Psoas muscle (tissue), 7 donors: ENCODE measurements at regions not wholly inside any gene's neighbourhood (a gene's known extent, or its start where the extent isn't known, plus 50 kb on each side); places are given as distances from the start of the nearest gene placed in this dataset.

Experiments
- ATAC-seq, 4 donors: fragments of 200-7000 bp; cut with Tn5 transposase; one replicate each; pipeline ENCODE4 v1.9.1; 2020; ENCODE audit warnings: moderate library complexity in 3 of 4, mild to moderate bottlenecking in 2 of 4
- DNase-seq, 2 donors: peaks; one replicate each; pipeline ENCODE4 v3.0.0-alpha.2; 2020
- H3K27ac ChIP-seq: fragments of 200-600 bp; one replicate; pipeline ENCODE4 v1.8.0; 2022
- H3K27me3 ChIP-seq, 3 donors: fragments of 200-600 bp in 1 of 3; one replicate each; pipeline versions ENCODE4 v1.6.1 to v1.8.0; 2013 to 2022; ENCODE audit warnings: low read length in 2 of 3, mild to moderate bottlenecking in 2 of 3, moderate library complexity in 1 of 3; ENCODE audit not compliant: insufficient read depth in 3 of 3
- H3K36me3 ChIP-seq, 2 donors: fragments of 200-600 bp in 1 of 2; one replicate each; pipeline versions ENCODE4 v1.6.1 to v1.8.0; 2013 to 2022; ENCODE audit warnings: low read depth in 1 of 2, mild to moderate bottlenecking in 1 of 2, moderate library complexity in 1 of 2; ENCODE audit not compliant: insufficient read depth in 1 of 2
- H3K4me1 ChIP-seq: fragments of 200-600 bp; one replicate; pipeline ENCODE4 v1.8.0; 2022
- H3K4me3 ChIP-seq: fragments of 200-600 bp; one replicate; pipeline ENCODE4 v1.8.0; 2022; ENCODE audit warnings: mild to moderate bottlenecking
- H3K9me3 ChIP-seq: fragments of 200-600 bp; one replicate; pipeline ENCODE4 v1.8.0; 2022
- WGBS, 3 donors: extraction: QIAGEN DNeasy Blood & Tissue Kit; methylation state at CpG; one replicate each; pipeline versions ENCODE4 v1.1.6 to v1.1.7; 2013; 5-methylcytosine and 5-hydroxymethylcytosine counted together
- intact Hi-C, 2 donors: fragments of 100-400 bp; cut with DNase I; formaldehyde crosslinking; loops; one replicate each; pipeline versions ENCODE4 v1.11.0 to v1.14.2; 2022
- TF ChIP-seq, protein P1 (sequence below): fragments of 200-600 bp; IDR thresholded peaks from one replicate; pipeline ENCODE4 v1.8.0; 2022; ENCODE audit warnings: antibody characterized with exemption
- donor health status: healthy with polysubstance abuse.
- donor health status: DM: no; HTN: no; CAD: no; lungs with moderate emphysema.
- donor health status: Bipolar disorder and iron deficiency.
- donor health status: healthy.
- donor health status: DM: yes; HTN: yes; CAD: no.
- donor health status: DM: no; HTN: no; CAD: no.
- donor health status: DM: yes; HTN: yes; CAD: no.

DNA sequence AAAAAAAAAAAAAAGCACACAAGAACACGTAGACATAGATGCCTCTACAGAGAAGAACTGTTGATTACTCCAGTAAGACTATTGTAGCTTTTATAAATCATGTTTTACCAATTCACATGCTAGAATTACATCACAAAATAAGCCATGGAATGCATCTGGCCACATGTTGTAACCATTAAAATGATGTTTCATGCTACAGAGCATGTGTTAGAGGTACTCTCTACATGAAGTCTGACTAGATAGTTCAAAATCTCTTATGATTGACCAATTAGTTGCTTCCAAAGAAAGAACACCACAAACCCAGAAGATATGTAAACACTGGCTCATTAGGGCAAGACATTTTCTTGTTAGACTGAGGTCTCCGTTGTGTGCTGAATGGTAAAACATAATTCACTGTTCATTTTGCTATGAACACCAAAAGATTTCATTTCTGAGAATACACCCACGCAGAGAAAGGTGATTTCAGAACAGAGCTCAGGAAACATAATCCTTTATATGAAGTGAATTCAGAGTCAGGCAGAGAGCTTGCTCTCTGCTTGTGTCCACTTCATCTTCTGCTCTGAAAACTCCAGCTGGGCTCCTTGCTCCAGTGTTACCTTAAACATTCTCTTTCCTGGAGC lies 411.4 kb upstream of the SOX9 start:
- peaks cover 0 to 4% (median 0%) of the 10 kb centered on the region in 3 donors for H3K27me3 ChIP-seq
- H3K4me3 ChIP-seq = no peak overlapping the region
- TF ChIP-seq, protein P1, sequence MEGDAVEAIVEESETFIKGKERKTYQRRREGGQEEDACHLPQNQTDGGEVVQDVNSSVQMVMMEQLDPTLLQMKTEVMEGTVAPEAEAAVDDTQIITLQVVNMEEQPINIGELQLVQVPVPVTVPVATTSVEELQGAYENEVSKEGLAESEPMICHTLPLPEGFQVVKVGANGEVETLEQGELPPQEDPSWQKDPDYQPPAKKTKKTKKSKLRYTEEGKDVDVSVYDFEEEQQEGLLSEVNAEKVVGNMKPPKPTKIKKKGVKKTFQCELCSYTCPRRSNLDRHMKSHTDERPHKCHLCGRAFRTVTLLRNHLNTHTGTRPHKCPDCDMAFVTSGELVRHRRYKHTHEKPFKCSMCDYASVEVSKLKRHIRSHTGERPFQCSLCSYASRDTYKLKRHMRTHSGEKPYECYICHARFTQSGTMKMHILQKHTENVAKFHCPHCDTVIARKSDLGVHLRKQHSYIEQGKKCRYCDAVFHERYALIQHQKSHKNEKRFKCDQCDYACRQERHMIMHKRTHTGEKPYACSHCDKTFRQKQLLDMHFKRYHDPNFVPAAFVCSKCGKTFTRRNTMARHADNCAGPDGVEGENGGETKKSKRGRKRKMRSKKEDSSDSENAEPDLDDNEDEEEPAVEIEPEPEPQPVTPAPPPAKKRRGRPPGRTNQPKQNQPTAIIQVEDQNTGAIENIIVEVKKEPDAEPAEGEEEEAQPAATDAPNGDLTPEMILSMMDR = no peak
- intact Hi-C loops = no loop called here
- no peaks in the 10 kb centered on the region for H3K4me1 ChIP-seq
- no peak for ATAC-seq
- no peaks in the 10 kb centered on the region for H3K36me3 ChIP-seq
- DNase-seq = no peak
- WGBS, 3 donors = 54 to 59% (median 55%) methylated on average over 3 of the region's 3 CpGs
- no peaks in the 10 kb centered on the region for H3K9me3 ChIP-seq
- no peak overlapping the region for H3K27ac ChIP-seq

DNA sequence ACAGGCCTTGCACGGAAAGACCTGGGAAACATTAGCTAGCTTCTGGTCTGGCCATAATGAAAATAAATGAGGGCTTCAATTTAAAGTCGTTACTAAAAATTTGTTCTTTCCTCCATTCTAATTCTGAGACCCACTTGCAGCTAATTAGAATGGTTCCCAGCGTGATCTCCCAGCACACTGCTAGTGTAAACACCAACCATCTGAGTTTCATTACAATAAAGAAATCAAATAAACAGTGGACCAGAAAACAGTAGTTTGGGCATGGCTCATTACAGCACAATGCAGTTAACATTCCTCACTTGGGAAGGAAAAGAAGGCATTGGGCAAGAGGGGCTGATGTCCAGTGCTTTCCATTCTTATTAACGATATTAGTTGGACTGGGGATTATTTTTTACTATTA lies 410.9 kb upstream of the SOX9 start:
- no peak for DNase-seq
- H3K4me1 ChIP-seq = no peaks in the 10 kb centered on the region
- no peak for ATAC-seq
- H3K27ac ChIP-seq = no peak overlapping the region
- H3K4me3 ChIP-seq = no peak overlapping the region
- WGBS, 3 donors = 71 to 79% (median 76%) methylated on average over 4 of the region's 4 CpGs
- H3K27me3 ChIP-seq = peaks cover 0 to 4% (median 0%) of the 10 kb centered on the region in 3 donors
- intact Hi-C loops = no loop called here
- H3K9me3 ChIP-seq = no peaks in the 10 kb centered on the region
- TF ChIP-seq, protein P1 = no peak
- H3K36me3 ChIP-seq = no peaks in the 10 kb centered on the region

DNA sequence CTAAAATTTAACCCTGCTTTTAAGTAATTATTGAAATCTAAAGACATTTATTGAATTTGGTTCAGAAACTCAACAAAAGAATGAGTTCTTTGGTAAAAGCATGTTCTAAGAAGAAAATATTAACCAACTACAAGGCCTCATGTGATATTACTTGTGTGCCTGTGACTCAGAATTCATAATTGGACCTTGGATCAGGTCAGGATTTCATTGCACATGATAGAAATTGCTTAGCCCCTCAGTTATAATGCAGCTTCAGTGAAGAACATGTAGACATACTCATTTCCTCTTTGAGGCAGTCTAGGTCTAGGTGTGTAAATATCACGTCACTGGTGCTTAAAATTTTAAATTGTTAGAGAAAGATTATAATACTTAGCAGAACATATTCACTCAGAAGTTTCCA lies 410.0 kb upstream of the SOX9 start:
- H3K4me1 ChIP-seq = no peaks in the 10 kb centered on the region
- TF ChIP-seq, protein P1 = no peak
- no peak for DNase-seq
- H3K9me3 ChIP-seq = no peaks in the 10 kb centered on the region
- no peaks in the 10 kb centered on the region for H3K36me3 ChIP-seq
- no peak overlapping the region for H3K4me3 ChIP-seq
- no peak for ATAC-seq
- WGBS, 3 donors = 58 to 71% (median 68%) methylated on average over 1 of the region's 1 CpG
- intact Hi-C loops = no loop called here
- H3K27me3 ChIP-seq = peaks cover 0 to 4% (median 0%) of the 10 kb centered on the region in 3 donors
- H3K27ac ChIP-seq = no peak overlapping the region

DNA sequence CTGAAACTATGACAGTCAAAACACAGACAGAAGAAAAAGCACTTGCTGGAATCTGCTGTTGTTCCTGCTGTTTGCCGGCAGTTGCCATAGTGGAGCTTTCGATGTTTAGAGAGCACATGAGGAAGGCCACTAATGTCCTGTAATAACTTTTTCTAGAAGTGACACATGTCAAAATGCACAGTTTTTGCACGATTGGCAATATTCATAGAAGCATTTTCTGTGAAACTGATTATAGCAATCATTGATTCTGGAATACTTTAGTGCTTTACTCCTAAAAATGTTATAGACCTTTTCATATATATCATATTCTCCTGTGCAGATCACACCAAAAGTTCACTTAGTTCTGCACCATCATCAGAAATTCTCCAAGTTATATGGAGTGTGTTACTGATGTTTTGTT lies 407.0 kb upstream of the SOX9 start:
- ATAC-seq (no peak), DNase-seq (no peak)
- Histone ChIP-seq H3K4me3 (no peak overlapping the region), H3K4me1 (no peaks in the 10 kb centered on the region), H3K9me3 (no peaks in the 10 kb centered on the region), H3K27me3 (peaks cover 0 to 6% (median 0%) of the 10 kb centered on the region in 3 donors), H3K27ac (no peak overlapping the region), H3K36me3 (no peaks in the 10 kb centered on the region)
- TF ChIP-seq, protein P1 = no peak
- intact Hi-C loops = no loop called here
- WGBS, 3 donors = 66 to 68% (median 67%) methylated on average over 3 of the region's 3 CpGs

DNA sequence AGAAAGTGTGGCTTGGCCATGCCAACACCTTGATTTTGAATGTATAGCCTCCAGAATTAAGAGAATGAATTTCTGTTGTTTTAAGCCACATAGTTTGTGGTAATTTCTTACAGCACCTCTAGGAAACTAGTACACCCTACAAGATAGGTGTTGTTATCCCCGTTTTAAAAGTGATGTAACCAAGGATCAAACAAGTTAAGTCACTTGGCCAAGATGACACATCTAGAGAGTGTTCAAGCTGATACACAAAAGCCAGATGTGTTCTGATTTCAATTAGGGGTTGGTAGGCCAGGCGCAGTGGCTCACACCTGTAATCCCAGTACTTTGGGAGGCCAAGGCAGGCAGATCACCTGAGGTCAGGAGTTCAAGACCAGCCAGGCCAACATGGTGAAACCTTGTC lies 396.5 kb upstream of the SOX9 start:
- H3K27ac ChIP-seq = no peak overlapping the region
- DNase-seq (no peak), ATAC-seq (no peak)
- TF ChIP-seq, protein P1 = no peak
- WGBS, 3 donors = 79 to 87% (median 83%) methylated on average over 2 of the region's 2 CpGs
- no peak overlapping the region for H3K4me3 ChIP-seq
- H3K27me3 ChIP-seq = no peaks in the 10 kb centered on the region
- intact Hi-C loops = no loop called here
- no peaks in the 10 kb centered on the region for H3K4me1 ChIP-seq
- H3K9me3 ChIP-seq = no peaks in the 10 kb centered on the region
- no peaks in the 10 kb centered on the region for H3K36me3 ChIP-seq
